ENCODE measurements at regions not wholly inside any gene's neighbourhood (a gene's known extent, or its start where the extent isn't known, plus 50 kb on each side); places are given as distances from the start of the nearest gene placed in this dataset.

DNA sequence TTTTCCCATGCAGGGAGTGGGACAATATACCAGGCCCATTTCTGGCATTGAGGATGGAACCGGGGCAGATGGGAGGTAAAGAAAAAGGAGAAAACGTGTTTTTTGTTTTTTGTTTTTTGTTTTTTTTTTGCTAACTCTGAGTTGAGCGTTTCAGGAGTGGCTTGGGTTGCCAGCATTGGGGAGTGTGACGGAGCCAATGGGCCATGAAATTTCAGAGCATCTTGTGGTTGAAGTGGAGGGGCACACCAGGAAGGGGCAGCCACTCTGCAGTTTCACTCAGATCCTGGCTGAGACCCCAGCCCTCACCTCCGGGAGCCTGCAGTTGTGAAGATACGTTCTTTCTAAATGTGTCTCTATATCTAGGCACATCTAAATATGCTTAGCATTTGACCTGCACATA, 240.5 kb downstream of the TLE3 start:
- DNase-seq (ENCODE audit: low read depth) = no peak
- no peak overlapping the region for H3K4me3 ChIP-seq (ENCODE audit: low read depth, low read length)
- TF ChIP-seq, protein P1, sequence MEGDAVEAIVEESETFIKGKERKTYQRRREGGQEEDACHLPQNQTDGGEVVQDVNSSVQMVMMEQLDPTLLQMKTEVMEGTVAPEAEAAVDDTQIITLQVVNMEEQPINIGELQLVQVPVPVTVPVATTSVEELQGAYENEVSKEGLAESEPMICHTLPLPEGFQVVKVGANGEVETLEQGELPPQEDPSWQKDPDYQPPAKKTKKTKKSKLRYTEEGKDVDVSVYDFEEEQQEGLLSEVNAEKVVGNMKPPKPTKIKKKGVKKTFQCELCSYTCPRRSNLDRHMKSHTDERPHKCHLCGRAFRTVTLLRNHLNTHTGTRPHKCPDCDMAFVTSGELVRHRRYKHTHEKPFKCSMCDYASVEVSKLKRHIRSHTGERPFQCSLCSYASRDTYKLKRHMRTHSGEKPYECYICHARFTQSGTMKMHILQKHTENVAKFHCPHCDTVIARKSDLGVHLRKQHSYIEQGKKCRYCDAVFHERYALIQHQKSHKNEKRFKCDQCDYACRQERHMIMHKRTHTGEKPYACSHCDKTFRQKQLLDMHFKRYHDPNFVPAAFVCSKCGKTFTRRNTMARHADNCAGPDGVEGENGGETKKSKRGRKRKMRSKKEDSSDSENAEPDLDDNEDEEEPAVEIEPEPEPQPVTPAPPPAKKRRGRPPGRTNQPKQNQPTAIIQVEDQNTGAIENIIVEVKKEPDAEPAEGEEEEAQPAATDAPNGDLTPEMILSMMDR (IDR thresholded peaks at IDR 0.05; ENCODE audit: insufficient read depth, low read depth, low read length, missing control alignments) = no peak

DNA sequence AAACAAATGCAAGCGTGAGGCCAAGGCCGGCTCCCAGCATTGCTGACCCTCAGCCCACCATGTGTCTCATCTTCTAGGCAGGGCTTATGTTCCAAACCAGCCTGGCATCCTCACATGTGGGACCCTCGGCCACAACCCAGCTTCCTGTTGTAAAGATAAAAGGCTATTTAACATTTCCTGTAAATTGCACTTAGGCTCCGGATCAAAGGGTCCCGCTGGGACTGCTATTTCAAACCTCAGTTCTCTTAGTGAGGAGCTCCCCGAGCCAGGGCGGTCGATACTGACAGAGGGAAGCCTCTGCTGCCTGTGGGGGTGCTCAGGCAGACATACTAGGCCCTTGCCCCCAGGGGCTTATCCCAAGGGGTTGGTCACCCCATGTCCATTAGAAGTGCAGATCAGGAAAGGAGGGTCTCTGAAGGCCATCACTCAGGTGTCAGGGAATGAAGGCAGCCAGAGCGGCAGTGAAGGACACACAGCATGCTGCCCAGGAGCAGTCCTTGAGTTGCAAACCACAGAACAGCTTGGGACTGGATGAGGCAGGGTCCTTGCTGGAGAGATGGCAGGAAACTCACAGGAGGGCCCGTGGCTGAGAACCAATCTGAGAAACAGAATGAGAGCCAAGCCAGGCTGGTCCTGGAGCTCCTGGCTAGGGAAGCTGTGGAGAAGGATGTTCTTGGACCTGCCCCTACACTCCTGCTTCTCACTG, 239.9 kb downstream of the TLE3 start:
- no peak for DNase-seq (ENCODE audit: low read depth)
- TF ChIP-seq, protein P1 (IDR thresholded peaks at IDR 0.05; ENCODE audit: insufficient read depth, low read depth, low read length, missing control alignments) = no peak
- no peak overlapping the region for H3K4me3 ChIP-seq (ENCODE audit: low read depth, low read length)

DNA sequence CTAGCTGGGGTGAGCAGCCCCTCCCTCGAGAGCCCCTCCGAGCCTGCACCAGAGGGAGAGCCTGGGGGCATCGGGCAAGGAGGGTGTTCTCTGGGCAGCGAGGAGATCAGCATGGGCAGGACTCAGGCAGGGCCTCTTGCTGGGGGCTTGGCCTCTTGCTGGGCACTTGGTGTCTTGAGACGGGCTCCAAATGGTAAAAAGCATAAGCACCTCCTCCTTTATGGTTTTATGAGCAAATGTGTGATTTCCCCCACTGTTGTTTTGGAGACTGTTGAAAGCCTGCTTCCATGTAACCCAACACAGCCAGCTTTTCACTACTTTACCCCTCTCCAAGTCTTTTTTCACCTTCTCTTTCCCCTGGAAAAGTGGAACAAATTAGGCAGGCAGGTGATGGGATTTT, 239.3 kb downstream of the TLE3 start:
- TF ChIP-seq, protein P1 (IDR thresholded peaks at IDR 0.05; ENCODE audit: insufficient read depth, low read depth, low read length, missing control alignments) = no peak
- no peak overlapping the region for H3K4me3 ChIP-seq (ENCODE audit: low read depth, low read length)
- no peak for DNase-seq (ENCODE audit: low read depth)

DNA sequence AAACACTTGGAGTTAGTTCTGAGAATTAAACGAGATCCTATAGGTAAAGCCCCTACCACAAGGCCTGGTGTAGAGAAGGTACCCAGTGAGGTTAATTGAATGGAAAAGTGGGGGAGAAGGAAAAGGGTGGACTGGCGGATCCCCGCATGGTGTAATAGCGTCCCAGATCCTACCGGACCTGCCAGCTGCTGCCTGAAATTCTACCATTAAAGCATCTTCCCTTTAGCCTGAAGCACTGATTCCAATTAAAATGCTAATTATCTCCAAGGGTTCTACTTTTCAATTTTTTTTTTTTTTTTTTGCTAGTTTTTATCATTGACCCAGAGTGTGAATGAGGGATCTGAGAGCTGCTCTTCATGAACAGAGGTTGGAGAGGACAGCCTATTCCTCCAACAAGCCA, 237.9 kb downstream of the TLE3 start:
- no peak for DNase-seq (ENCODE audit: low read depth)
- no peak overlapping the region for H3K4me3 ChIP-seq (ENCODE audit: low read depth, low read length)
- TF ChIP-seq, protein P1 (IDR thresholded peaks at IDR 0.05; ENCODE audit: insufficient read depth, low read depth, low read length, missing control alignments) = no peak

DNA sequence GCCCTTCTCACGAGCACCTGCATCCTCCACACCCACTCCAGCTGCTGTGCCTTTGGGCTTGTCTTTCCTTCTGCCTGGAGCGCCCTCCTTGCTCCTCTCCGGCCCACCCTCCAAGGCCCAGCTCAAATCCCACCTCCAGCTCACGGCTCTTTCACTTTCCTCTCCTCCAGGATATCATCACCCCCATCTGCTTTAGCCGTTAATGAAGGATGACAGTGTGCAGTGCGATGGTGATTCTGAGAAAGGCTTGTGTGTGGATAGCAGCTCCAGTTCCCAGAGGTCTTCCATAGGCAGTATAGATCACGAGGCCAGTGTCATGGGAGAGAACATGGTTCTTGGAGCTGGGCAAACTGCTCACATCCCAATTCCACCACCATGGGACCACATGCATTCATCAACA, 237.4 kb downstream of the TLE3 start:
- no peak for DNase-seq (ENCODE audit: low read depth)
- H3K4me3 ChIP-seq (ENCODE audit: low read depth, low read length) = no peak overlapping the region
- TF ChIP-seq, protein P1 (IDR thresholded peaks at IDR 0.05; ENCODE audit: insufficient read depth, low read depth, low read length, missing control alignments) = no peak

DNA sequence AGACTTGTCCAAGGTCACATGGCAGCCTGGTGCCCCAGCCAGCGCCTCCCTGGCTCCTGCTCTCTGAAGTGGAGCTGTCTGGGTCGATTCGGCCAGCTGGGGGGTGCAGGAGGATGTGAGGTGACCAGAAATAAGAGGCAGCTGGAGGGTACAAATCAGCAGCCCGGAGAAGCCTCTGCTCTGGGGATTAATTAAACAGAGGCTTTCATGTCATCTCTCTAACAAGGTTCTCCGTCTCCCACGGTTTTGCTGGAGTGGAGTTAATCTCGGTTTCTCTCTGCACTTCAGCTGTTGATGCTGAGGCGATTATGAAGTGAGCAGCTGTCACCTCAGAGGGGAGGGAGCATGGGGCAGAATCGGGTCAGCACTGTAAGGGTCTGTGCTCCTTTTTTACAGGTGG, 236.8 kb downstream of the TLE3 start:
- TF ChIP-seq, protein P1 (IDR thresholded peaks at IDR 0.05; ENCODE audit: insufficient read depth, low read depth, low read length, missing control alignments) = no peak
- H3K4me3 ChIP-seq (ENCODE audit: low read depth, low read length) = no peak overlapping the region
- DNase-seq (ENCODE audit: low read depth) = no peak

All from GM12865 (cell line).